C4-2B (cell line): ENCODE measurements at regions not wholly inside any gene's neighbourhood (a gene's known extent, or its start where the extent isn't known, plus 50 kb on each side); places are given as distances from the start of the nearest gene placed in this dataset.

Source experiments
- CTCF ChIP-seq: fragments of 450-650 bp; conservative IDR thresholded peaks from 2 replicates; pipeline ENCODE4 v1.5.1; 2017; ENCODE audit warnings: mild to moderate bottlenecking
- ZFX ChIP-seq: fragments of 450-650 bp; IDR thresholded peaks from 2 replicates; pipeline ENCODE4 v1.6.1; 2017

- TF ChIP-seq CTCF (no peak), ZFX (no peak)
Measured at GRCh38 chrX:1084689-1085088, 127.8 kb downstream of the CRLF2 start.
